NCI-H82 (cell line): ENCODE measurements at regions not wholly inside any gene's neighbourhood (a gene's known extent, or its start where the extent isn't known, plus 50 kb on each side); places are given as distances from the start of the nearest gene placed in this dataset.

ENCODE experiments used
- DNase-seq: peaks from one replicate; lab custom pipeline; 2025; lab: John Stamatoyannopoulos, UW

DNA sequence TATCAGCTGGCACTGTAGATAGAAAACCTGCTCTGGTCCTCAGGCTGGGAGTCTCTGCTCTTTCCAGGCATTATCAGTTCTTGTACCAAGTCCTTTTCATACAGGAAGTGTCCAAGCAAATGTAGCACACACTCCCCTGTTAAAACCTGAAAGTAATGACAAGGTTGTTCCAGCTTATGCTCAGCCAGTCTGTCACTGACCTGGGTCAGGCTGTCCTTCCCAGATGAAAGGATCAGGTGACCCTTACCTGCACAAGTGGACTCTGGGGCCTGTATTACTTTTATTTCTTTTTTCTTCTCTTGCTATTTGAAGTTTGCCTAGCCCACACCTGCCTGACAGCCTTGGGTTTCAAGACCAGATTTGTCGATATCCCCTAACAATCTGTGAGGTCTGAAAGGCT is 156.3 kb upstream of the SESN3 start:
- DNase-seq, result no peak

GRCh38 chr11:95385577-95385976 is 154.6 kb upstream of the SESN3 start:
- no peak for DNase-seq

DNA sequence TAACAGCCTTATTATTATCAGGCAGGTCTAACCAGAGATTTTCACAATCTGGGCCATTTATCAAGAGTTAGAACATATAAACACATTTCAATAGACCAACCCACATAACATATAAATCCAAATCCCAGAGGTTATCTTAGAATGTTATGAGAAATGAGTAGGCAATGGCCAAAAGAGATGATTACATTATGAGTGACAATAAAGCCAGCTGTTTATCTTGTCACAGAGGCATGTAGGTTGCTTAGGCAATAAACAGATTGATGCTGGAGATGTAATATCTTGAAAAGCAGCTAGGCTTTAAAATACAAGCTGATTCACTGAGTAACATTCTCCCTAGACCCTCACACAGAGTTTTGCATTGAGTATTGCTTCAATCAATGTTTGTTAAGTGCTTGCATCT is 148.5 kb upstream of the SESN3 start:
- DNase-seq, result no peak

DNA sequence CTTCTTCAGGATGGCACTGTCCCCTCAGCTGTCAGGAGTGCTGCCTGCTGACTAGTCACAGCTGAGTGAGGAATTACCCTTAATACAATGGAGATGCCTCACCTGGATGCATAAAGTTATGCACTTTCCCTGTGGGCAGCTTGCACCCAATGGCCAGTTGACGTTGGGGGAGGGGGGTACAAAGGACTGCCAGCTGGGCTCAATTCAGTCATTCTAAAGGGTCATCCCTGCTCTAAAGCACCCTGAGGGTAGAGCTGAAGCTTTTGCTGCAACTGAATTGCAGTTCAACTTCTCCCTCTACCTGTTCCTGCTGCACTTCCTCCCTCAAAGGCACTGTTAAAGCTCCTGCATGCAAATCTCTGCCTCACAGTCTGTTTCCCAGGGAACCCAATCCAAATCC is 147.8 kb upstream of the SESN3 start:
- DNase-seq, result no peak

DNA sequence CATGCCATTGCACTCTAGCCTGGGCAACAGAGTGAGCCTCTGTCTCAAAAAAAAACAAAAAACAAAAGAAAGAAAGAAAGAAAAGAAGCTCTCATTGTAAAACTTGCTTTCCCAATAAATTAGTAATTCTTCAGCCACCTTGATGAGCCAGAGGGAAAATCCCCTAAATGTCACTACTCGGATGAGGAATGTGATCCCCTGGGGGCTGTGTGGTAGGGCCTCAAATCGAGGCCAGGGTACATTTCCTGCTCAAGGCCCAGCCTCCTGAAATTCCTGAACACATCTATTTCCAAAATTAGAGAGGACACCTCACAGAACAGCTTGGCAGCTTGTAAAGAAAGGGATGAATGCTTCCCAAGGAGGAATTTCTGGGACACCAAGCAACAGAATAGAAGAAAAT is 147.1 kb upstream of the SESN3 start:
- DNase-seq, result no peak

DNA sequence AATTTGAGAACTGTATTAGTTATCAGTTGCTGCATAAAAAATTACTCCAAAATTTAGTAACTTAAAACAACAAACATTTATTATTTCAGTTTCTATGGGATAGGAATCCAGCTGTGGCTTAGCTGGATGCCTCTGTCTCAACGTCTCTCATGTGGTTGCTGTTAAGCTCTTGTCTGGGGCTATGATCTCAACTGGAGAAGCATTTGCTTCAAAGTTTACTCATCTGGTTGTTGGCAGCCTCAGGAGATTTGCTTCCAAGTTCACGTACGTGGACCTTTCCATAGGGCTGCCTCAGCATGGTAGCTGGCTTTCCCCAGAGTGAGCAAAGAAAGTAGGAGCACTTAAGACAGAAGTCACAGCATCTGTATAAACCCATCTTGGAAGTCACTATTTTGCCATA is 144.9 kb upstream of the SESN3 start:
- DNase-seq, result no peak

DNA sequence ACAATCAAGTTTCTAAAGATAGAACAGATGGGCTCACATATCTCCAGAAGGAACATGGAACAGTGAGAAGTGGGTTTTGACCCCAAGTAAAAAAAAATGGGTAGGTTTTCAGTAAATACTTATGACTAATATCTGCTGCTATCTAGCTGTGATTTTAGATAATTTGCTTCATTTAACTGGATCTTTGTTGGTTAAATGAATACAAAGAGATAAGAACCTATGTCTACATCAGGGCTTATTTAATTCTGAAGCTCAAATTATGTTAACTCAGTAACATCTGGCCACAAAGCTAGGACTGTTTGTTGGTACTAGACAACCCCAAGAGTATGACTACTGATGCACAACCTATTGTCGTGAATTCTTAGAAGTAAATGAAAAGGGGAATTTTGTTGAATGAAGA is 144.4 kb upstream of the SESN3 start:
- DNase-seq, result no peak

GRCh38 chr11:95374105-95374504 is 143.1 kb upstream of the SESN3 start:
- no peak for DNase-seq

- DNase-seq, result no peak
These were observed 142.2 kb upstream of the SESN3 start for GRCh38 chr11:95373241-95373640.

DNA sequence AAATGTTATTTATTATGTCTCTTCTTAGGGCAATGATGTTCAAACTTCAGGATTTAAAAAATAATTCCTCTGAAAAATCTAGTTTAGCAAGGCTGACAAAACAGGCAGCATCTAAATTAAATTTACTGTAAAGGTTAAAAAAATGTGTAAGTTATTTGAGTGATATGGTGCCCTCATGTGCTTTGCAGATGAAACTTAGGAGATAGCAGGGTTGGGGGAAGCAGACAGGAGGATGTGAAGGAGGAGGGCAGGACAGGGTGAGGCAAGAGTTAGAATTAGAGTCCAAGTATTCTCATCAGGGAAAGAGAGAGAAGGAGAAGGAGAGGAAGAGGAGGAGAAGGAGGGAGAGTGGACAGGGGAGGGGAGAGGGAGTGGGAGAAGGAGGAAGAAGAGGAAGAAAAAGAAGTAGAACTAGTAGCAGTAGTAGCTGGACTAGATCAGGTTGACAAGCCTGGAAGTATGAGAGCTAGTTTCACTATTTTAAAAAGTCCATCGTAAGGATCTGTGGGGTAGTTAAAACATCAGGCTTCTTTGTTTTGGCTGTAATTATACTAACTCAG is 141.2 kb upstream of the SESN3 start:
- DNase-seq, result no peak

DNA sequence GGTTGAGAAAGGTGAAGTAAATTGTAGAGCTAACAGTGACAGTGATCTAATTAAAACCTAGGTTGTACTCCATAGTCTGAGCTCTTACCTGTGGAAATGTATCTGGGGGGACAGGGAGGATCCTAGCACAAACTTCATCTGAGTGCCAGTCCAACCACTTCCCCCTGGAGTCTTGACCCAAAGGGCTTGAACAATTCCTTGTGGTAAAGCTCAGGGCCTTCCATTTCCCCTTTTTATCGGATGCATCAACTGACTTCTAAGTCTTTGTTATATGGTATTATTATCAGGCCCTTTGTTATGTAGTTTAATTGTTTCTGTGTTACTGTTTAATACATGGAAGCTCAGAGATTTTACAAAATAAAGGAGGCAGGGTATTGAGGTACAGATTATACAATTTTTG is 140.2 kb upstream of the SESN3 start:
- no peak for DNase-seq

DNA sequence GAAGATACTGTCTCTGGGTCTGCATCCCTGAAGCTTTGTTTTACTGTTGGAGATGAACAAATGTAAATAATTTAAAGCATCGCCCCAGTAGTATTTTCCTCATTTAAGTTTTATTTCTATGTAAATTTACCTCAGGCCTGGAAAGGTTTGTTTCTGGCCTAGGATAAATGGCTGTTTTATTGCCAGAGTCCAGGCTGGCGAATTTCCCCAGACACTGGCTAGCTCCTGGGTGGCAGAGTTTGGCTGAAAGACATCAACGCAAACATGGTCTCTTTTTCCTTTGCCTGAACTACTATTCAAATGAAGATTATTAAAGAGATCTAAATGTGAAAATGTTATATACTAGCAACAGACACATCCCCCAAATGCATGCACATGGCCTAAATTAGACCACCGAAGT is 136.7 kb upstream of the SESN3 start:
- no peak for DNase-seq

DNA sequence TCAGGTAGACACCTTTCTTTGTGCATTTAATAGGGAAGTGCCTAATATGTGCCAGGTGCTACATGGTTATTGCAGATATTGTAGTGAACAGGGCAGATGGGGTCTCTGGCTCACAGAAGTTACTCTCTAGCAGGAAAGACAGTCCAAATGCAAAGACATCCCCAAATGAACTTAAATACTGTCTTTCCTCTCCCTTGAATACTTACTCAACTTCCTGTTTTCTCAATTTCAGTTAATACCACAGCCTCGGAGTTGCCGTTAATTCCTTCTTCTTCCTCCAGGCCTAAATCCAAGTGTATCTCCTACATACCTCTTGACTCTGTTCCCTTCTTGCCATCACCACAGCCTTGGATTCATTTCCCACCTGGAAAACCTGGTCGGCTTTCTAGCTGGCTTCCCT is 134.3 kb upstream of the SESN3 start:
- DNase-seq, result no peak

GRCh38 chr11:95364324-95365295 is 133.6 kb upstream of the SESN3 start:
- DNase-seq, result no peak

- peak; percentile 88 for DNase-seq
These were observed 132.7 kb upstream of the SESN3 start for GRCh38 chr11:95363708-95364107.

GRCh38 chr11:95363164-95363563 is 132.2 kb upstream of the SESN3 start:
- peak; percentile 25 for DNase-seq

- DNase-seq, result no peak
These were observed 130.2 kb upstream of the SESN3 start for GRCh38 chr11:95361180-95361579.

DNA sequence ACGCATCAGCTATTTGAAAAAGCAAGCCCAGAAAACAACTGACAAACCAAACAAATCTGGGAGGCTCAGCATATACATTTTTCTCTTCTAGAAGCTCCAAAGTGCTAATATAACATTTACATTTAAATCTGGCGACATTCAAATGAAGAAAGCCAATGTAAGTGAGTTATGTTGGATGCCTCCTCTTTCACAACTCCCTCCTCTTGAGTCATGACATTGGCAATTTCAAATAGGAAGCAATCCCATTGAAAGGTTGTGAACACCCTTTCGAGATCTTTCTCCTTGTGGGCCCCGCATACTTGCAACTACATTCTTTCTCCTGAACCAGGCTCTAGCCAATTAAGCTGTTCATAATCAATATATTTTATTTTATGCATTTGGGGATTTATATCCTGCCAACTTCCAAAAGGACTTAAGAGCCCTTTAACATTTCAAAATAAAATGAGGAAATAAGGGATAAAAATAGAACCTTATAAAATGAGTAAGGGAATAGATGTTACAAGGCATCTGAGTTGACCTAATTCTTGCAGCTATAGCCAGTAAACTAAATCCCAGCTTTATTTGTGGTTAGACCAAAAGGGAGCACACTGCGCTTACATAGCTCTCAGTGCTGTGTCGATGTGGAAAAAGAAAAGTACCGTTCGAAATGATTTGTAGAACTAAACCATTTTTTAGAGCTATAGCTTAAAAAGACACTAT is 129.5 kb upstream of the SESN3 start:
- no peak for DNase-seq

GRCh38 chr11:95359756-95360155 is 128.8 kb upstream of the SESN3 start:
- DNase-seq, result no peak

DNA sequence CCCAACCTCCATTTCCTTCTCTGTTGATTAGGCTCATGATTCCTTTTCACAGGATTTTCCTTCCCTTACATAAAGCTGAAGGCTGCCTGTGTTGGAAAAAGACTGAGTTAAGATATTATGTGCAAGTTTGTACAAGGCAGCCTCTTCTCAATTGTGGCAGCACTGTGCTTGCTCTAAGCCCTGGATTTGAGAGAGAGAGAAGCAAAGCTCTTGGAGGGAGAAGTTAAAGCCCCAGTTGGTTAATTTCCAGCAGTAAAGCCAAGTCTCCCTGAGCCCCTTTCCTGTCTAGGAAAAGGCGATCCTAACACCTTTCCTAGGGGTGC is 128.3 kb upstream of the SESN3 start:
- DNase-seq, result peak; percentile 14

DNA sequence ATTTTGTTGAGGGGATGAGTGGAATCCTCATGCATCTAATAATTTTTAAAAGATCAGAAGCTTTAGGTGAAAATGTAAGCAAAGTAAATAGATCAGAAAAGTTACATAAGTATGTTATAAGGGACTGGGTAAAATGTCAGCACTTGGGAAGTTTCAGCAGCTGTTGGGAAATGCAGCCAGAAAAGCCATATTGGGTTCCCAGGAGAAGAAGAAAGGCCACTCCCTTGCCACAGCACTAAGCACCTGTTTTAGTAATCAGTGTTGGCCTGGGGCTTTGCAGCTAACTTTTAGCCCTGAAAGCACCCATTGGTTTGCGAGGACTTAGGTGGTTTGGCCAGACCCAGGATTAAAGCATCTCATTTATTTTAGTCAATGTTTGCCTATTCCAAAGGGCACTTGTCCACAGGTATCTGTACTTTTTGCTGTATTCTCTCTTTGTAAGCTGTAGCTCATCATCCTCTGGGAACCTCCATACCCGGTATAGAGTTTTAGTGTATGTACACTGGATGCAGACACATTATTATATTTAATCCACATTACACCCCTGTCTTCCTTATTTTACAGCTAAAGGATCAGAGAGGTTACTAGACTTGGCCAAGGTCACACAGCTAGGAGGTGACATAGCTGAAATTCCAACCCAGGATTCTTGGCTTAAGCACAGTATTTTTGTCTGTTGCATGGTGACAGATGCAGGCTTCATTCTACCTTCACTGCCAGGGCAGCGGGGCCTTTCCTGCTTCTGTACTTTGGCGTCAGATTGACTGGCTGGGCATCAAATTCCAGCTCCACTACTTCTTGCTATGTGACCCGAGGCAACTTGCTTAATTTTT is 127.7 kb upstream of the SESN3 start:
- DNase-seq, result no peak

DNA sequence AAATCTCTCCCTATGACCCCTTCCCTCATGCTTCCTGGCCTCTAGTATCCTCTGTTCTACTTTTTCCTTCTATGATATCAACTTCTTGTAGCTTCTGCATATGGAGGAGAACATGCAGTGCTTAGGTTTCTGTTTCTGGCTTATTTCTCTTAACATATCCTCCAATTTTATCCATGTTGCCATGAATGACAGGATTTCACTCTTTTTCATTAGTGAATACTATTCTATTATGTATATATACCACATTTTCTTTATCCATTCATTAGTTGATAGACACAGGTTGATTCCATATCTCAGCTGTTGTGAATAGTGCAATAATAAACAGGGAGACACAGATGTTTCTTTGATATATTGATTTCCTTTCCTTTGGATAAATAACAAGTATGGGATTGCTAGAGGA is 123.3 kb upstream of the SESN3 start:
- no peak for DNase-seq
